ENCODE measurements at regions not wholly inside any gene's neighbourhood (a gene's known extent, or its start where the extent isn't known, plus 50 kb on each side); places are given as distances from the start of the nearest gene placed in this dataset.

GRCh38 chr1:217036757-217037156 lies 313.5 kb upstream of the ESRRG start:
- H3K27ac Mint-ChIP-seq: no peak overlapping the region
- H3K36me3 Mint-ChIP-seq (ENCODE audit: low read depth): peaks cover 42% of the 10 kb centered on the region
- H3K4me1 Mint-ChIP-seq: peaks cover 18% of the 10 kb centered on the region
- peaks cover 3% of the 10 kb centered on the region for H3K27me3 Mint-ChIP-seq (ENCODE audit: low read depth)
- TF ChIP-seq CTCF (IDR thresholded peaks at IDR 0.05; ENCODE audit: unreplicated experiment in 3 of 3): no peak
- H3K4me3 Mint-ChIP-seq: no peak overlapping the region
- peaks cover 32% of the 10 kb centered on the region for H3K9me3 Mint-ChIP-seq

- Mint-ChIP-seq H3K9me3 (peaks cover 12% of the 10 kb centered on the region), H3K4me3 (no peak overlapping the region), H3K4me1 (peaks cover 9% of the 10 kb centered on the region), H3K27me3 (ENCODE audit: low read depth) (peaks cover 3% of the 10 kb centered on the region), H3K36me3 (ENCODE audit: low read depth) (peaks cover 14% of the 10 kb centered on the region), H3K27ac (peak overlapping the region in 2 of 3 experiments; percentile 53 to 58)
- TF ChIP-seq CTCF (IDR thresholded peaks at IDR 0.05; ENCODE audit: unreplicated experiment in 3 of 3): no peak
These were observed 309.6 kb upstream of the ESRRG start for GRCh38 chr1:217032715-217033367.

- H3K4me3 Mint-ChIP-seq: no peak overlapping the region
- no peaks in the 10 kb centered on the region for H3K9me3 Mint-ChIP-seq
- H3K27me3 Mint-ChIP-seq (ENCODE audit: low read depth): no peaks in the 10 kb centered on the region
- TF ChIP-seq CTCF (IDR thresholded peaks at IDR 0.05; ENCODE audit: unreplicated experiment in 3 of 3): no peak
- H3K36me3 Mint-ChIP-seq (ENCODE audit: low read depth): no peaks in the 10 kb centered on the region
- H3K4me1 Mint-ChIP-seq: peaks cover 22% of the 10 kb centered on the region
- peak overlapping the region; percentile 79 to 97 (median 85) for H3K27ac Mint-ChIP-seq
These were observed 306.3 kb upstream of the ESRRG start for GRCh38 chr1:217029281-217030157.

GRCh38 chr1:217027403-217028080 lies 304.3 kb upstream of the ESRRG start:
- Mint-ChIP-seq H3K4me3 (no peak overlapping the region), H3K27me3 (ENCODE audit: low read depth) (no peaks in the 10 kb centered on the region), H3K9me3 (no peaks in the 10 kb centered on the region), H3K36me3 (ENCODE audit: low read depth) (no peaks in the 10 kb centered on the region), H3K4me1 (peaks cover 22% of the 10 kb centered on the region), H3K27ac (peak overlapping the region; percentile 89 to 97 (median 90))
- no peak for TF ChIP-seq CTCF (IDR thresholded peaks at IDR 0.05; ENCODE audit: unreplicated experiment in 3 of 3)

GRCh38 chr1:217026531-217026930 lies 303.3 kb upstream of the ESRRG start:
- no peaks in the 10 kb centered on the region for H3K9me3 Mint-ChIP-seq
- peak overlapping the region; percentile 89 to 97 (median 90) for H3K27ac Mint-ChIP-seq
- no peaks in the 10 kb centered on the region for H3K36me3 Mint-ChIP-seq (ENCODE audit: low read depth)
- H3K4me3 Mint-ChIP-seq: peak overlapping the region in 2 of 3 experiments; percentile 21 to 25
- H3K4me1 Mint-ChIP-seq: peaks cover 22% of the 10 kb centered on the region
- no peak for TF ChIP-seq CTCF (IDR thresholded peaks at IDR 0.05; ENCODE audit: unreplicated experiment in 3 of 3)
- no peaks in the 10 kb centered on the region for H3K27me3 Mint-ChIP-seq (ENCODE audit: low read depth)
